GM12878 (cell line): ENCODE measurements at regions not wholly inside any gene's neighbourhood (a gene's known extent, or its start where the extent isn't known, plus 50 kb on each side); places are given as distances from the start of the nearest gene placed in this dataset.

Source experiments
- ATAC-seq: fragments of 200-7000 bp; cut with Tn5 transposase; 3 replicates; pipeline ENCODE4 v1.9.1; 2020; ENCODE audit warnings: mild to moderate bottlenecking, moderate library complexity
- BruUV-seq: library from RNA; stranded (reverse); fragments of 400-500 nt; replicated peaks from 2 replicates; lab custom pipeline; 2021; lab: Mats Ljungman, UMichigan
- CTCF ChIA-PET: fragments of 300-600 bp; sonication (Branson Sonifier 250); formaldehyde crosslinking; extraction: SDS; loops from one replicate; lab custom pipeline; 2021; ENCODE audit warnings: inconsistent platforms; lab: Yijun Ruan, JAX
- POLR2A ChIA-PET: fragments of 350-600 bp; formaldehyde crosslinking; extraction: SDS; loops from one replicate; lab custom pipeline; 2021; ENCODE audit warnings: inconsistent platforms; lab: Charles Lee
- RAD21 ChIA-PET: fragments of 300-600 bp; sonication (Branson Sonifier 250); formaldehyde crosslinking; loops from one replicate; lab custom pipeline; 2023; ENCODE audit warnings: antibody characterized with exemption; ENCODE audit not compliant: unreplicated experiment; lab: Charles Lee
- SMC1A ChIA-PET: fragments of 300-600 bp; sonication (Branson Sonifier 250); formaldehyde crosslinking; loops from one replicate; lab custom pipeline; 2023; ENCODE audit not compliant: unreplicated experiment, uncharacterized antibody; lab: Charles Lee
- DNase-seq: peaks from one replicate; pipeline ENCODE4 v3.0.0-alpha.2; 2011; ENCODE audit warnings: low read depth, low spot score
- FAIRE-seq: peaks from 3 replicates; lab custom pipeline; 2011; peaks lifted over from hg19 to GRCh38; lab: Jason Lieb, UNC
- H2AFZ ChIP-seq: 2 replicates; pipeline ENCODE4 v1.6.0; 2011; ENCODE audit warnings: low read depth, low read length, control low read depth; ENCODE audit not compliant: control insufficient read depth
- H3K27ac ChIP-seq: 2 replicates; pipeline ENCODE4 v1.5.1; 2011; ENCODE audit warnings: control low read depth; ENCODE audit not compliant: control insufficient read depth, insufficient read depth
- H3K27me3 ChIP-seq, 2 experiments: replicated peaks in 1 of 2; 2 replicates each; pipeline versions ENCODE4 v1.6.0 to v1.6.1; 2011; ENCODE audit warnings: low read length in 1 of 2; ENCODE audit not compliant: control insufficient read depth in 2 of 2, insufficient read depth in 2 of 2
- H3K36me3 ChIP-seq, 2 experiments: 2 replicates each; pipeline ENCODE4 v1.5.1; 2011; ENCODE audit warnings: low read length in 1 of 2; ENCODE audit not compliant: control insufficient read depth in 2 of 2, insufficient read depth in 2 of 2
- H3K4me1 ChIP-seq: 2 replicates; pipeline ENCODE4 v1.6.1; 2011; ENCODE audit warnings: mild to moderate bottlenecking, low read length, moderate library complexity, mixed read lengths; ENCODE audit not compliant: control insufficient read depth, insufficient read depth
- H3K4me2 ChIP-seq: 2 replicates; pipeline ENCODE4 v1.6.0; 2011; ENCODE audit warnings: control low read depth; ENCODE audit not compliant: control insufficient read depth, insufficient read depth
- H3K4me3 ChIP-seq: fragments of 200-600 bp; sonication (generic); 2 replicates; pipeline ENCODE4 v1.5.1; 2016
- H3K79me2 ChIP-seq: 2 replicates; pipeline ENCODE4 v1.6.0; 2011; ENCODE audit warnings: low read length; ENCODE audit not compliant: control insufficient read depth, insufficient read depth
- H3K9ac ChIP-seq: 2 replicates; pipeline ENCODE4 v1.8.0; 2011; ENCODE audit warnings: low read length, control low read depth, mixed read lengths; ENCODE audit not compliant: control insufficient read depth, insufficient read depth
- H3K9me3 ChIP-seq: replicated peaks from 3 replicates; pipeline ENCODE4 v1.5.1; 2011; ENCODE audit warnings: mild to moderate bottlenecking, low read length; ENCODE audit not compliant: control insufficient read depth, insufficient read depth
- H4K20me1 ChIP-seq: 2 replicates; pipeline ENCODE4 v1.6.0; 2011; ENCODE audit not compliant: control insufficient read depth, insufficient read depth
- BMI1 ChIP-seq: fragments of 450-650 bp; IDR thresholded peaks from 2 replicates; pipeline ENCODE4 v1.6.1; 2016; ENCODE audit warnings: mild to moderate bottlenecking, moderate library complexity, borderline replicate concordance
- CEBPB ChIP-seq, 2 experiments: fragments of 150-350 bp in 1 of 2; IDR thresholded peaks; 2 replicates each; pipeline ENCODE4 v1.6.1; 2012 to 2014; ENCODE audit warnings: low read depth in 2 of 2, low read length in 2 of 2, borderline replicate concordance in 1 of 2, inconsistent platforms in 1 of 2
- ESRRA ChIP-seq: IDR thresholded peaks from 2 replicates; pipeline ENCODE4 v1.6.1; 2012; ENCODE audit warnings: mild to moderate bottlenecking, low read length, improper control_type of control experiment
- EZH2 ChIP-seq: IDR thresholded peaks from 2 replicates; pipeline ENCODE4 v1.6.1; 2012; ENCODE audit warnings: low read depth, mild to moderate bottlenecking, control low read depth, inconsistent platforms, low read length, borderline replicate concordance; ENCODE audit not compliant: control insufficient read depth
- KAT2A ChIP-seq: conservative IDR thresholded peaks from 2 replicates; pipeline ENCODE4 v1.6.1; 2011; ENCODE audit warnings: low read depth, low read length; ENCODE audit not compliant: control insufficient read depth
- MTA2 ChIP-seq: fragments of 450-650 bp; IDR thresholded peaks from 2 replicates; pipeline ENCODE4 v1.6.1; 2016; ENCODE audit warnings: low read depth, mild to moderate bottlenecking, moderate library complexity
- NFIC ChIP-seq: IDR thresholded peaks from 2 replicates; pipeline ENCODE4 v1.6.1; 2012; ENCODE audit warnings: low read depth, mild to moderate bottlenecking, inconsistent platforms, low read length, moderate library complexity
- PRDM15 ChIP-seq: fragments of 450-650 bp; formaldehyde crosslinking; IDR thresholded peaks from 2 replicates; pipeline ENCODE4 v1.4.0; 2020; ENCODE audit warnings: mild to moderate bottlenecking, moderate library complexity
- SKIL ChIP-seq: fragments of 450-650 bp; IDR thresholded peaks from 2 replicates; pipeline ENCODE4 v1.6.1; 2017; ENCODE audit warnings: mild to moderate bottlenecking, low read depth, inconsistent platforms; ENCODE audit not compliant: poor library complexity, severe bottlenecking
- SREBF2 ChIP-seq: IDR thresholded peaks from 2 replicates; pipeline ENCODE4 v1.6.1; 2012; ENCODE audit warnings: mild to moderate bottlenecking, low read length
- ZNF622 ChIP-seq: fragments of 450-650 bp; IDR thresholded peaks from 2 replicates; pipeline ENCODE4 v1.6.1; 2017; ENCODE audit warnings: mild to moderate bottlenecking, inconsistent platforms
- WGBS: methylation state at CpG from one replicate; pipeline ENCODE4 v1.1.6; 2016; ENCODE audit warnings: low lambda C conversion rate; ENCODE audit not compliant: insufficient replicate concordance, insufficient coverage; ENCODE audit errors: missing lambda C conversion rate; 5-methylcytosine and 5-hydroxymethylcytosine counted together
- in situ Hi-C: fragments of 300-500 bp; cut with MboI; formaldehyde crosslinking; loops from 9 replicates; pipeline ENCODE4 v1.14.3; 2018; ENCODE audit warnings: mixed read lengths
- intact Hi-C: fragments of 100-400 bp; cut with micrococcal nuclease; formaldehyde crosslinking; loops from one replicate; pipeline ENCODE4 v1.14.2; 2022; ENCODE audit not compliant: unreplicated experiment
- TF ChIP-seq, protein P1 (sequence below): IDR thresholded peaks from 2 replicates; pipeline ENCODE4 v1.6.1; 2012; ENCODE audit warnings: low read depth, low read length, improper control_type of control experiment
- TF ChIP-seq, protein P2 (sequence below): IDR thresholded peaks from 2 replicates; pipeline ENCODE4 v1.6.1; 2011; ENCODE audit warnings: mild to moderate bottlenecking, low read depth, low read length, moderate library complexity; ENCODE audit not compliant: insufficient replicate concordance
- TF ChIP-seq, protein P3 (sequence below): IDR thresholded peaks from 2 replicates; pipeline ENCODE4 v1.6.1; 2011; ENCODE audit warnings: low read depth, low read length, improper control_type of control experiment, borderline replicate concordance

DNA sequence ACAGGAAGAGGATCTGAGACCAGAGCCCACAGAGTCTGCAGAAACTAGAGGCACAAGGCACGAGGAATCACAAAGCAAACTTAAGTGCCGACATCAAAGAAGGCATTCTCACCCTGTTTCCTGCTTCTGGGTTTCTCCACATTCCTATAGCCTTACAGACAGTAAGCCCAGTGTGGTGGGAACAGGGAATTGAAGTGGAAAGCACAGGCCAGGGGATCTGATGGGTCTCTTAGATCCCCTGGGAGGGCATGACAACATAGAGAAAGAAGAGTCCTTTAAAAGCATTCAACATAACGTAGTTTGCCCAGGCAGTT lies 75.6 kb upstream of the FRMD6 start:
- ChIA-PET SMC1A (no interaction called here), RAD21 (no interaction called here), POLR2A (no interaction called here), CTCF (no interaction called here)
- BruUV-seq, result no TSS peak
- in situ Hi-C loops, result no loop called here
- intact Hi-C loops, result no loop called here
- FAIRE-seq (no peak), ATAC-seq (no peak), DNase-seq (no peak)
- Histone ChIP-seq H3K4me3 (no peak overlapping the region), H3K9ac (no peak overlapping the region), H3K4me1 (no peaks in the 10 kb centered on the region), H2AFZ (no peak overlapping the region), H3K27me3 (no peaks in the 10 kb centered on the region), H3K9me3 (no peaks in the 10 kb centered on the region), H3K4me2 (no peak overlapping the region), H3K27ac (no peak overlapping the region), H4K20me1 (no peaks in the 10 kb centered on the region), H3K79me2 (no peaks in the 10 kb centered on the region), H3K36me3 (no peaks in the 10 kb centered on the region)
- WGBS, result 39% methylated on average over 3 of the region's 3 CpGs
- TF ChIP-seq PRDM15 (no peak), ESRRA (no peak), NFIC (no peak), BMI1 (no peak), CEBPB (IDR thresholded peaks at IDR 0.05; ENCODE audit: borderline replicate concordance in 1 of 2, low read depth in 2 of 2, low read length in 2 of 2) (no peak), EZH2 (no peak), ZNF622 (no peak), SKIL (no peak), MTA2 (no peak), KAT2A (no peak), SREBF2 (no peak)
- TF ChIP-seq, protein P1, sequence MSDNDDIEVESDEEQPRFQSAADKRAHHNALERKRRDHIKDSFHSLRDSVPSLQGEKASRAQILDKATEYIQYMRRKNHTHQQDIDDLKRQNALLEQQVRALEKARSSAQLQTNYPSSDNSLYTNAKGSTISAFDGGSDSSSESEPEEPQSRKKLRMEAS, result no peak
- TF ChIP-seq, protein P2, sequence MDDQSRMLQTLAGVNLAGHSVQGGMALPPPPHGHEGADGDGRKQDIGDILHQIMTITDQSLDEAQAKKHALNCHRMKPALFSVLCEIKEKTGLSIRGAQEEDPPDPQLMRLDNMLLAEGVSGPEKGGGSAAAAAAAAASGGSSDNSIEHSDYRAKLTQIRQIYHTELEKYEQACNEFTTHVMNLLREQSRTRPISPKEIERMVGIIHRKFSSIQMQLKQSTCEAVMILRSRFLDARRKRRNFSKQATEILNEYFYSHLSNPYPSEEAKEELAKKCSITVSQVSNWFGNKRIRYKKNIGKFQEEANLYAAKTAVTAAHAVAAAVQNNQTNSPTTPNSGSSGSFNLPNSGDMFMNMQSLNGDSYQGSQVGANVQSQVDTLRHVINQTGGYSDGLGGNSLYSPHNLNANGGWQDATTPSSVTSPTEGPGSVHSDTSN, result no peak
- TF ChIP-seq, protein P3, sequence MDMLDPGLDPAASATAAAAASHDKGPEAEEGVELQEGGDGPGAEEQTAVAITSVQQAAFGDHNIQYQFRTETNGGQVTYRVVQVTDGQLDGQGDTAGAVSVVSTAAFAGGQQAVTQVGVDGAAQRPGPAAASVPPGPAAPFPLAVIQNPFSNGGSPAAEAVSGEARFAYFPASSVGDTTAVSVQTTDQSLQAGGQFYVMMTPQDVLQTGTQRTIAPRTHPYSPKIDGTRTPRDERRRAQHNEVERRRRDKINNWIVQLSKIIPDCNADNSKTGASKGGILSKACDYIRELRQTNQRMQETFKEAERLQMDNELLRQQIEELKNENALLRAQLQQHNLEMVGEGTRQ, result no peak
